ENCODE measurements at regions not wholly inside any gene's neighbourhood (a gene's known extent, or its start where the extent isn't known, plus 50 kb on each side); places are given as distances from the start of the nearest gene placed in this dataset.
A peak's percentile ranks its signal among the peaks of the same experiment; 100 is the strongest.
"Not testable (repeated sequence)": the region's sequence is repeated elsewhere in the genome, so short reads cannot be mapped to it uniquely, and the experiment has no call there.

DNA sequence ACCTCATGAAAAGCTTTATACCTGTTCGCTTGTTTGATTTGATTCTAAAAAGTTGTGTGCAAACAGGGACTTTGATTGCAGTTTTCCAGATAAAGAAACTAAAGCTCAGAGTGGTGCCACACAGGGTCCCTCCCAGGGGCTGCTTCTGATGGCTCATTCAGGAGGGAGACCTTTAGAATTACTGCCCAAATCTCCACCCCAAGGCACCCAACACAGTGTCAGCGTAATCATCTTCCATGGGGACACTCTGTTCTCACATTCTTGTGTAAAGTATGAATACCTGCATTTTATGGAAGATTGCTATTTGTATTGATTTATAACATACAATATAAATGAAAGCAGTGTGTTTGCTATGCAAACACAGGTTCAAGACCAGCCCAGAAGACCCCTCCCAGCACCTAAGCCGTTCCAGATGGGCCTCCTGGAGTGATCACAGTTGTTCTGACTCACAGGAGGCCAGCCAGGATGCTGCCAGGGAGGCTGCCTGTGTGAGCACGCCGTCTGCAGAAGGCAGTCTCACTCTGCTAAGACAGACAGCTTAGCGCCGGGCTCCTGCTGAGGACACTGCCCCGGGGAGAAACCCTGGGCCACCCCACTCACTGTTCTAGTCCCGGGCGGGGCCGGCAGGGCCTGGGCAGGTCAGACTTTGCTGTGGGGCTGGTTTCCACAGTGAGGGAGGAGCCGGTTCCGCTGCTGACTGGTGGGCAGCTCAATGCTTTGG lies 185.6 kb downstream of the FAM43A start:
- Histone ChIP-seq H3K4me3 (ENCODE audit: low read length) (no peak overlapping the region), H3K27me3 (ENCODE audit: control insufficient read depth, insufficient read depth, low read length) (no peaks in the 10 kb centered on the region), H3K9me3 (ENCODE audit: control insufficient read depth, insufficient read depth, low read length) (no peaks in the 10 kb centered on the region), H3K36me3 (ENCODE audit: control insufficient read depth, insufficient read depth, low read length) (no peaks in the 10 kb centered on the region), H3K27ac (ENCODE audit: low read length) (no peak overlapping the region), H3K4me1 (ENCODE audit: control insufficient read depth, insufficient read depth, low read length) (peaks cover 7% of the 10 kb centered on the region)
- peak in 1 of 3 donors; percentile 46 for ATAC-seq
- peaks cover 0 to 5% of the 10 kb centered on the region in 2 donors for H3K4me1 Mint-ChIP-seq
- TF ChIP-seq, protein P1, sequence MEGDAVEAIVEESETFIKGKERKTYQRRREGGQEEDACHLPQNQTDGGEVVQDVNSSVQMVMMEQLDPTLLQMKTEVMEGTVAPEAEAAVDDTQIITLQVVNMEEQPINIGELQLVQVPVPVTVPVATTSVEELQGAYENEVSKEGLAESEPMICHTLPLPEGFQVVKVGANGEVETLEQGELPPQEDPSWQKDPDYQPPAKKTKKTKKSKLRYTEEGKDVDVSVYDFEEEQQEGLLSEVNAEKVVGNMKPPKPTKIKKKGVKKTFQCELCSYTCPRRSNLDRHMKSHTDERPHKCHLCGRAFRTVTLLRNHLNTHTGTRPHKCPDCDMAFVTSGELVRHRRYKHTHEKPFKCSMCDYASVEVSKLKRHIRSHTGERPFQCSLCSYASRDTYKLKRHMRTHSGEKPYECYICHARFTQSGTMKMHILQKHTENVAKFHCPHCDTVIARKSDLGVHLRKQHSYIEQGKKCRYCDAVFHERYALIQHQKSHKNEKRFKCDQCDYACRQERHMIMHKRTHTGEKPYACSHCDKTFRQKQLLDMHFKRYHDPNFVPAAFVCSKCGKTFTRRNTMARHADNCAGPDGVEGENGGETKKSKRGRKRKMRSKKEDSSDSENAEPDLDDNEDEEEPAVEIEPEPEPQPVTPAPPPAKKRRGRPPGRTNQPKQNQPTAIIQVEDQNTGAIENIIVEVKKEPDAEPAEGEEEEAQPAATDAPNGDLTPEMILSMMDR (IDR thresholded peaks at IDR 0.05), result no peak
- H3K4me3 Mint-ChIP-seq, result no peak overlapping the region
- 67% methylated on average over 12 of the region's 13 CpGs for WGBS (ENCODE audit: insufficient coverage)
- DNase-seq, result no peak
- H3K36me3 Mint-ChIP-seq, result no peaks in the 10 kb centered on the region
- H3K27me3 Mint-ChIP-seq (ENCODE audit: low read depth in 2 of 2), result peaks cover 11 to 30% of the 10 kb centered on the region in 2 donors
- H3K27ac Mint-ChIP-seq, result no peak overlapping the region
- intact Hi-C loops (cut with micrococcal nuclease), result no loop called here
- H3K9me3 Mint-ChIP-seq, result no peaks in the 10 kb centered on the region

DNA sequence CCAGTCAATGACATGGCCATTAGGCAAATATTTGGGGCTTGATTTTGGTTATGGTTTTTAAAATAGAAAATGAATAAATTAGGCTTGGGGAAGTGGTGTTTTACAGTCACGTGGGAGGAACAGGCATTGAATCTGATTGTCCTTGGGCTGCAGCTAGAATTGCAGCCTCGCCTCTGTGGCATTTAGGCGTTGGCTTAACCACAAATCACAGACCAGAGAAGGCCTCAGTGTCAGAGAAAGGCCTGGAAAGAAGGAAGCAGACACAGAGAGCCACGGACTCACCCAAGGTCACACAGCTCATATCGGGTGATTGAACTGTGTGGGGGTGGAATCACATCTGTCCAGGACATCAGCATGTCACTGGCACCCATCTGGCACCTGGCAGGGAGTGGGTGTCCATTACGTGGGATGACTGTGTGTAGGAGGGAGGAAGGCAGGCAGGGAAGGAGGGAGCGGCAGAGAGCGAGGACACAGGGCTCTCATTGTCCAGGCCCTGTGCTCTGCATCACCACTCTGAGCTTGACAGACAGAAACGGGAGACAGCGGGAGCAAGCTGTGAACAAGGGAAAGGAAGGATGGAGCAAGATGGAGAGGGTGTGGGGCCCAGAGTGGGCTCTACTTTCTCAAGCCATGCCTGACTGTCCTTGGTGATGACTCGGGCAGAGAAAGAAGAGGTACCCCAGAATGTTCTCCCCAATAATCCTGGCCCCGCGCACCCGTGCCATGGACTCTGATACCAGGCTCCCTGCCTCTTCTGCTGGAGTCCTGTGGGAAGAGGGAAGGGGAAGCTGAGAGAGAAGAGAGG lies 186.4 kb downstream of the FAM43A start:
- no peaks in the 10 kb centered on the region for H3K9me3 Mint-ChIP-seq
- H3K36me3 ChIP-seq (ENCODE audit: control insufficient read depth, insufficient read depth, low read length), result no peaks in the 10 kb centered on the region
- H3K27ac Mint-ChIP-seq, result peak overlapping the region in 1 of 2 donors; percentile 10
- peaks cover 11 to 22% of the 10 kb centered on the region in 2 donors for H3K27me3 Mint-ChIP-seq (ENCODE audit: low read depth in 2 of 2)
- H3K4me1 ChIP-seq (ENCODE audit: control insufficient read depth, insufficient read depth, low read length), result peaks cover 7% of the 10 kb centered on the region
- DNase-seq (no peak), ATAC-seq (peak in 2 of 3 donors; percentile 21 to 36)
- no peak overlapping the region for H3K27ac ChIP-seq (ENCODE audit: low read length)
- no peaks in the 10 kb centered on the region for H3K36me3 Mint-ChIP-seq
- WGBS (ENCODE audit: insufficient coverage), result 72% methylated on average over 14 of the region's 14 CpGs
- H3K9me3 ChIP-seq (ENCODE audit: control insufficient read depth, insufficient read depth, low read length), result no peaks in the 10 kb centered on the region
- intact Hi-C loops (cut with micrococcal nuclease), result no loop called here
- H3K4me3 ChIP-seq (ENCODE audit: low read length), result no peak overlapping the region
- H3K27me3 ChIP-seq (ENCODE audit: control insufficient read depth, insufficient read depth, low read length), result no peaks in the 10 kb centered on the region
- no peak overlapping the region for H3K4me3 Mint-ChIP-seq
- H3K4me1 Mint-ChIP-seq, result peaks cover 0 to 5% of the 10 kb centered on the region in 2 donors
- TF ChIP-seq, protein P1 (IDR thresholded peaks at IDR 0.05), result no peak

DNA sequence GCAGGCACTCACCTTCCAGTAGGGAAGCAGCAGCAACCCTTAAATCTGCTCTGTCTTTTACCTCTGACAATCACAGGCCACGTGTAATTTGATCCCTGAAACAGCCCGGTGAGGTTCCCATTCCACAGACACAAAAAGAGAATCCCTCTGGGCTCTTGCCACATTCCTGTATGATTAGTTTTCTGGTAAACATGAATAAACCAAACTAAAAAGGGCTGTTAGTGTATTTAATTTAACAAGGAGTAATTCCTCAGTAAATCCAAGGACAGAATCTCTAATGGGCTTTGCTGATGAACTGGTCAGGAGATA lies 186.9 kb downstream of the FAM43A start:
- H3K27ac Mint-ChIP-seq, result no peak overlapping the region
- Histone ChIP-seq H3K9me3 (ENCODE audit: control insufficient read depth, insufficient read depth, low read length) (no peaks in the 10 kb centered on the region), H3K27me3 (ENCODE audit: control insufficient read depth, insufficient read depth, low read length) (no peaks in the 10 kb centered on the region), H3K27ac (ENCODE audit: low read length) (no peak overlapping the region), H3K4me1 (ENCODE audit: control insufficient read depth, insufficient read depth, low read length) (peaks cover 7% of the 10 kb centered on the region), H3K36me3 (ENCODE audit: control insufficient read depth, insufficient read depth, low read length) (no peaks in the 10 kb centered on the region), H3K4me3 (ENCODE audit: low read length) (no peak overlapping the region)
- intact Hi-C loops (cut with micrococcal nuclease), result no loop called here
- WGBS (ENCODE audit: insufficient coverage), result 40% methylated on average over 1 of the region's 2 CpGs
- peaks cover 0 to 5% of the 10 kb centered on the region in 2 donors for H3K4me1 Mint-ChIP-seq
- H3K9me3 Mint-ChIP-seq, result no peaks in the 10 kb centered on the region
- no peaks in the 10 kb centered on the region for H3K36me3 Mint-ChIP-seq
- TF ChIP-seq, protein P1 (IDR thresholded peaks at IDR 0.05), result no peak
- ATAC-seq (no peak), DNase-seq (no peak)
- no peak overlapping the region for H3K4me3 Mint-ChIP-seq
- H3K27me3 Mint-ChIP-seq (ENCODE audit: low read depth in 2 of 2), result peaks cover 13 to 17% of the 10 kb centered on the region in 2 donors

DNA sequence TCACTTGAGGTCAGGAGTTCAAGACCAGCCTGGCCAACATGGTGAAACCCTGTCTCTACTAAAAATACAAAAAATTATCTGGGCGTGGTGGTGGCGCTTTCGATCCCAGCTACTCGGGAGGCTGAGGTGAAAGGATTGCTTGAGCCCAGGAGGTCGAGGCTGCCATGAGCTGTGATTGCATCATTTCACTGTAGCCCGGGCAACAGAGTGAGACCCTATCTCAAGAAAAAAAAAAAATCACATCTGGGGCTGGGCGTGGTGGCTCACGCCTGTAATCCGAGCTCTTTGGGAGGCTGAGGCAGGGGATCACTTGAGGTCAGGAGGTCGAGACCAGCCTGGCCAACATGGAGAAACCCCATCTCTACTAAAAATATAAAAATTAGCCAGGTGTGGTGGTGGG lies 187.8 kb downstream of the FAM43A start:
- H3K36me3 Mint-ChIP-seq; H3K4me3 ChIP-seq (ENCODE audit: low read length); H3K4me1 ChIP-seq (ENCODE audit: control insufficient read depth, insufficient read depth, low read length); DNase-seq; H3K4me3 Mint-ChIP-seq; H3K9me3 Mint-ChIP-seq; H3K27ac ChIP-seq (ENCODE audit: low read length); intact Hi-C loops (cut with micrococcal nuclease); H3K9me3 ChIP-seq (ENCODE audit: control insufficient read depth, insufficient read depth, low read length); H3K36me3 ChIP-seq (ENCODE audit: control insufficient read depth, insufficient read depth, low read length); H3K4me1 Mint-ChIP-seq; H3K27ac Mint-ChIP-seq; H3K27me3 ChIP-seq (ENCODE audit: control insufficient read depth, insufficient read depth, low read length); ATAC-seq: not testable (repeated sequence)
- WGBS (ENCODE audit: insufficient coverage), result 92% methylated on average over 6 of the region's 10 CpGs
- peaks cover 14 to 17% of the 10 kb centered on the region in 2 donors for H3K27me3 Mint-ChIP-seq (ENCODE audit: low read depth in 2 of 2)
